IgD-negative memory B cell (primary cell): ENCODE measurements at regions not wholly inside any gene's neighbourhood (a gene's known extent, or its start where the extent isn't known, plus 50 kb on each side); places are given as distances from the start of the nearest gene placed in this dataset.

Experiments used
- H3K27ac Mint-ChIP-seq, 3 donors: one replicate each; pipeline ENCODE4 v1.8.0; 2020 to 2022; ENCODE audit warnings: mild to moderate bottlenecking in 3 of 3, mixed read lengths in 3 of 3, moderate library complexity in 1 of 3
- H3K27me3 Mint-ChIP-seq: one replicate; pipeline ENCODE4 v1.8.0; 2021; ENCODE audit warnings: mixed read lengths
- H3K36me3 Mint-ChIP-seq: one replicate; pipeline ENCODE4 v1.8.0; 2020; ENCODE audit warnings: mild to moderate bottlenecking, mixed read lengths
- H3K4me1 Mint-ChIP-seq, 3 donors: one replicate each; pipeline ENCODE4 v1.8.0; 2020 to 2022; ENCODE audit warnings: mixed read lengths in 3 of 3, mild to moderate bottlenecking in 1 of 3
- H3K4me3 Mint-ChIP-seq, 4 donors: one replicate each; pipeline ENCODE4 v1.8.0; 2020 to 2022; ENCODE audit warnings: mild to moderate bottlenecking in 4 of 4, mixed read lengths in 4 of 4, moderate library complexity in 3 of 4
- H3K9me3 Mint-ChIP-seq, 3 donors: one replicate each; pipeline ENCODE4 v1.8.0; 2020 to 2021; ENCODE audit warnings: mixed read lengths in 3 of 3, mild to moderate bottlenecking in 1 of 3

- Mint-ChIP-seq H3K9me3 (peaks cover 6 to 17% (median 7%) of the 10 kb centered on the region in 3 donors), H3K4me1 (no peaks in the 10 kb centered on the region), H3K27ac (no peak overlapping the region), H3K36me3 (peaks cover 5% of the 10 kb centered on the region), H3K27me3 (peaks cover 3% of the 10 kb centered on the region), H3K4me3 (no peak overlapping the region)
Measured at GRCh38 chr3:41011854-41012253, 187.5 kb upstream of the CTNNB1 start.

DNA sequence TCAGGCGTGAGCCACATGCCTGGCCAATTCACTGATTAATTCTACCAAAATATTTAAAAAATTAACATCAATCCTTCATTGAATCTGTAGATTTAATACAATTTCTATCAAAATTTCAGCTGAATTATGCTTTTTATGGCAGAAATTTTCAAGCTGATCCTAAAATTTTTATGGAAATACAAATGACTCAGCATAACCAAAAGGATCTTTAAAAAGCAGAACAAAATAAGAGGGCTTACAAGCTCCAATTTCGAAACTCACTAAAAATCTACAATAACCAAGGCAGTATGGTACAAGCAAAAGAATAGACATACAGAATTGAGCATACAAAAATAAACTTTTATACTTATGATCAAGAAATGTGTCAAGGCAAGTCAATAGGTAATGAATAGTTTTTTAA, 180.4 kb upstream of the CTNNB1 start:
- H3K9me3 Mint-ChIP-seq: no peaks in the 10 kb centered on the region
- no peak overlapping the region for H3K27ac Mint-ChIP-seq
- H3K4me1 Mint-ChIP-seq: no peaks in the 10 kb centered on the region
- no peaks in the 10 kb centered on the region for H3K36me3 Mint-ChIP-seq
- H3K4me3 Mint-ChIP-seq: no peak overlapping the region
- peaks cover 3% of the 10 kb centered on the region for H3K27me3 Mint-ChIP-seq

DNA sequence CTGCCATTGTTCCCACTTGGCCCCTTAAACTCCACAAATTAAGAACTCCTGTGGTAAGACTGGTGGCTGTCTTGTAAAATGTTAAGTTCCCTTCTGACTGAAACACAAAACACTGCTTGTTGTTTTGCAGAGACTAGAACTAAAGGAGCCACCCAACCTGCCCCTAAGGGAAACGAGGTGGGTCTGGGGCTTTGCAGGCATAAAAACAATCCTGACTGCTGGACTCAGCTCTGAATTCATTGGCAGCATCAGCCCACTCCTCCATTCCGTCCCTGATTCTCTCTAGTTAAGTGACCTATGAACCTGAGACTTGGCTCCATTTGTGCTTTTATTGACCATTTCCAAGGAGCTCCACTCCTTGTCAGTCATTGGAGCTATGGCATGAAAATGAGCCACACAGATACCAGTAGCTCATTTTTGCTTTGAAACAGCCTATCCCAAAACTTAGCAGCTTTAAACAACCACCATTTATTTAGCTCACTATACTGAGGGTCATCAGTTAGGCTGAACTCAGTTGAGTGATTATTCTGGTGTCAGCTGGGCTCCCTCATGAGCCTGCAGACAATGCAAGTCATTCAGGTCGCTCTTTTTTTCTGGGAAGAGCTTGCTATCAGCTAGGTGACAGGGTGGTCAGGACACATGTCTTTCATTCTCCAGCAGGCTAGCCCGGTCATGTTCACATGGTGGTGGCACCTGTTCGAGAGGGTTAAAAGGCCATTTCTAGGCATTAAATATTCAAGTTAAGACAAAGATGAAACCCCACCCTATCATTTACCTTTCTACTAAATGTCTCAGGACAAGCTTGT, 175.1 kb upstream of the CTNNB1 start:
- Mint-ChIP-seq H3K9me3 (no peaks in the 10 kb centered on the region), H3K27ac (no peak overlapping the region), H3K36me3 (no peaks in the 10 kb centered on the region), H3K4me1 (no peaks in the 10 kb centered on the region), H3K27me3 (no peaks in the 10 kb centered on the region), H3K4me3 (no peak overlapping the region)

DNA sequence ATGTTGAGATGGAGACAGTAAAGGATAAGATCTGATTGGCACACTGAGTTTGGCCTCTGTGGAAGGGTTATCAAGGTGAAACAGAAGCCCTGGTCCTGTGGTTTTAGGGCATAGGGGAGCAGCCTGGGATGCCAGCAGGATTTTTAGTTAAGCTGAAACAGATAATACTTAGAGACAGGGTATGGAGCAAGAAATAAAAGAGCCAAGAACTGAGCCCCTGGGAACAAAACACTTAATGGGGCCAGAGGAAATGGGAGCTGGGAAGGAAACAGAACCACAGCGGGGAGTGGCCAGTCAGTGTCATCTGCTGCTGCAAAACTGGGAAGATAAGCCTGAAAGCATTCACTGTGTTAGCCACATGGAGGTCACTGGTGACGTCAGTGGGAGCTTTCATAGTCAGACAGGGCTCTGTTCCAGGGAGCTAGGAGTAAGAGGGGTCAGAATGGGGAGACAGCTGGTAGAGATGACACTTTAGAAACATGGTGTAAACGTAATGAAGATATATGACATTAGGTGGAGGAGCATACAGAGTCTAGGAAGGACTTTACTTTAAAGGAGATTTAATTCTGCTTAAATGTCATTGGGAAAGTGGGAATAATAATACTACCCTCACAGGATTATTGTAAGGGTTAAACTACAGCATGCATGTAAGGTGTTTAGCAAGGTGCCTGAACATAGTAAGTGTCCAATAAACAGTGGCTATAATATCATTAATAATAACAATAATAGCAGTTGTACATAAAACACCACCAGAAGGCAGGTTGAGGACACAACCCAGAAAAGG, 172.7 kb upstream of the CTNNB1 start:
- H3K4me1 Mint-ChIP-seq: peaks cover 0 to 3% (median 1%) of the 10 kb centered on the region in 3 donors
- no peaks in the 10 kb centered on the region for H3K9me3 Mint-ChIP-seq
- no peaks in the 10 kb centered on the region for H3K36me3 Mint-ChIP-seq
- H3K27ac Mint-ChIP-seq: no peak overlapping the region
- H3K4me3 Mint-ChIP-seq: no peak overlapping the region
- H3K27me3 Mint-ChIP-seq: no peaks in the 10 kb centered on the region

- no peaks in the 10 kb centered on the region for H3K9me3 Mint-ChIP-seq
- H3K27me3 Mint-ChIP-seq: peaks cover 4% of the 10 kb centered on the region
- H3K27ac Mint-ChIP-seq: no peak overlapping the region
- no peak overlapping the region for H3K4me3 Mint-ChIP-seq
- no peaks in the 10 kb centered on the region for H3K36me3 Mint-ChIP-seq
- peaks cover 0 to 5% (median 3%) of the 10 kb centered on the region in 3 donors for H3K4me1 Mint-ChIP-seq
Measured at GRCh38 chr3:41029356-41029755, 169.9 kb upstream of the CTNNB1 start.

DNA sequence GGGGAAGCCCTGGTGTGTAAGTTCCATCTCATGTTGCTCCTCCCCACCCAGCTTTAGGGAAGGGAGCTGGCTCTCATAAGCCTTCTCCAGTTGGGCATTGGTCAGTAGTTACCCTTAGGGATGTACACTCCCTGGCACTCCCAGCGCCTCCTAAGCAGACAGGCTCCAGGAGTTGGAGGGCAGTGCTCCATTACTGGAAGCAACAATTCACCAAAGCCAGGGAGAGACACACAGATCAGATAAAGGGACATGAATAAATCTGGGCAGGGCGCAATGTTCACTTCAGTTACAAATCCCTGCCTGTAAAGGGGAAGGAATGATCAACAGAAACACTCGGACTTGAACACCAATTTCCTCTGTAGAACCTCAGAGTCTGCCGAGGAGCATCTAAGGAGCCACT, 169.1 kb upstream of the CTNNB1 start:
- peaks cover 0 to 5% (median 3%) of the 10 kb centered on the region in 3 donors for H3K4me1 Mint-ChIP-seq
- H3K27me3 Mint-ChIP-seq: peaks cover 4% of the 10 kb centered on the region
- no peak overlapping the region for H3K27ac Mint-ChIP-seq
- no peaks in the 10 kb centered on the region for H3K9me3 Mint-ChIP-seq
- H3K4me3 Mint-ChIP-seq: no peak overlapping the region
- H3K36me3 Mint-ChIP-seq: no peaks in the 10 kb centered on the region

GRCh38 chr3:41031401-41031800, 167.9 kb upstream of the CTNNB1 start:
- H3K4me1 Mint-ChIP-seq: peaks cover 0 to 5% (median 3%) of the 10 kb centered on the region in 3 donors
- no peaks in the 10 kb centered on the region for H3K36me3 Mint-ChIP-seq
- no peak overlapping the region for H3K4me3 Mint-ChIP-seq
- no peaks in the 10 kb centered on the region for H3K9me3 Mint-ChIP-seq
- H3K27me3 Mint-ChIP-seq: peaks cover 6% of the 10 kb centered on the region
- H3K27ac Mint-ChIP-seq: no peak overlapping the region

DNA sequence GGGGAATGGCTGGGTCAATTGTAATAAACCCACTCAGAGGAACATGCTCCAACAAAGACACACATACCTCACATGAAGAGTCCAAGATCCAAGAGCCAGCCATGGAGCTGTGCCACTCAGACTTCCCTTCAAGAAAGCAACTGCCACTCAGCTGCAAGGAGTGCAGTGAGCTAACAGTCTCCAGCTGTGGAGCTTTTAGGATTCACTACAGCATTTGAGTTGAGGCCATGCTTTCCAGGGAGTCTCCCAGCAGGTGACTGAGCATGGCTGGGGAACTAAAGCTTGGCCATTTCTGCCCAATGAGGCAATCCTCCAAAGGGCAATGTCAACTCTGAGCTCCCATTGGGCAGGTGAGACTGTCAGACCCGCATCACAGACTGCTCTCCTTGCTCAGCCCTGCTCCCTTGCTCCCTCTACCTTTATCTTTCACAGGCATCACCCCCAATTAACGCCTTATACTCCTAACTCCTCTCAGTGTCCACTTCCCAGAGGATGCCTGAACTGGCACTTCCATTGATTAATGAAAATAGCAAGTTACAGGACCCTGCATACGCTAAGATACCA, 165.3 kb upstream of the CTNNB1 start:
- Mint-ChIP-seq H3K27me3 (peaks cover 12% of the 10 kb centered on the region), H3K27ac (peak overlapping the region in 1 of 3 donors; percentile 54), H3K4me1 (peaks cover 0 to 9% (median 9%) of the 10 kb centered on the region in 3 donors), H3K9me3 (no peaks in the 10 kb centered on the region), H3K36me3 (no peaks in the 10 kb centered on the region), H3K4me3 (no peak overlapping the region)

- H3K36me3 Mint-ChIP-seq: no peaks in the 10 kb centered on the region
- H3K27ac Mint-ChIP-seq: no peak overlapping the region
- no peaks in the 10 kb centered on the region for H3K9me3 Mint-ChIP-seq
- peaks cover 0 to 9% (median 7%) of the 10 kb centered on the region in 3 donors for H3K4me1 Mint-ChIP-seq
- H3K4me3 Mint-ChIP-seq: no peak overlapping the region
- H3K27me3 Mint-ChIP-seq: peaks cover 12% of the 10 kb centered on the region
Measured at GRCh38 chr3:41035456-41036022, 163.8 kb upstream of the CTNNB1 start.

DNA sequence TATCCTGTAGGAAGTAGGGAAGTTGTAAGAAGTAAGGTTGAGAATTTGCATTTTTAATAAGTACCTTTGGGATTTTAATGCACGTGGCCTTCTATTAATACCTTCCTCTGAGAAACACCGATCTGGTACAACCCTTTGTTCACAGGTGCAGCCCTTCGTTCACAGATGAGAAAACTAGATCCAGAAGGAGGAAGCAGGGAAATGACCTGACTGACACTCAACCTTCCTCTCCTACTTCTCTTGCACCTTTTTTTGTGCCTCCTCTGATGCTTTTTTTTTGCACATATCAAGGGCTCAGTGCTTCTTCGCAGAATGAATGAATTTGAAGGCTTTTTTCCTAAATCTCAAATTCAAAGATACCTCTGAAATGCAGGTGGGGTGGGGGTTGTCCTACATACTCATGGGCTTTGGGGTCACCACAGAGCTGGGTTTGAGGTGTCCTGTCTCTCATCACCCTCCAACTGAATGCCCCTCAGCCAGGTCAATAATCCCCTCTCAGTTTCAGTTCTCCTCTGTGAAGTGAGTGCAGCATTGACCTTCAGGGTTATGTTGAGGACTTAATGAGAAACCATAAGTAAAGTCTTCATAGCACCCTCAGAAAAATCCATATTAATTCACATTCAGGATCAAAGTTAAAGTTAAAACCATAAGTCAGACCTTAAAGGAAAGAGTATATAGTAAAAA, 161.5 kb upstream of the CTNNB1 start:
- H3K36me3 Mint-ChIP-seq: no peaks in the 10 kb centered on the region
- peak overlapping the region in 1 of 4 donors; percentile 29 for H3K4me3 Mint-ChIP-seq
- H3K9me3 Mint-ChIP-seq: no peaks in the 10 kb centered on the region

DNA sequence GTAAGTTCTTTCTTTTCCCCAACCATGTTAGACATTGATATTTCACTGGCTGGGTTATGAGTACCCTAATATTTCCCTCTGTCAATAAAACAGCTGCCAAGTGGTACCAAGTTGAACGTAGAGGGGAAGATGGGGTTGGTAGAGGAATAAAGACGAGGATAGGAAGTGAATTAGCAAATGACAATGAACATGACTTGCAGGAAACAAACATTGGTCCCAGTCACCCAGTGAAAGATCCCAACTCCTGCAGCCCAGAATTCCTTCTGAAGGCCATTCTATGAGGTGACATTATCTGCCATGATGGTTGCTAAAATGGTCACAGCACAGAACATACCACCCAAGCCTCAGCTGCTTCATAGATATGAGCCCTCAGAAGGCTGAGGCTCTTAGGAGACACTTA, 159.0 kb upstream of the CTNNB1 start:
- Mint-ChIP-seq H3K9me3 (no peaks in the 10 kb centered on the region), H3K27ac (no peak overlapping the region), H3K36me3 (no peaks in the 10 kb centered on the region), H3K4me1 (peaks cover 0 to 6% (median 5%) of the 10 kb centered on the region in 3 donors), H3K4me3 (no peak overlapping the region), H3K27me3 (peaks cover 8% of the 10 kb centered on the region)

More for the DNA sequence above, 161.5 kb upstream of the CTNNB1 start:
- Mint-ChIP-seq H3K27ac (no peak overlapping the region), H3K4me1 (peaks cover 0 to 6% (median 5%) of the 10 kb centered on the region in 3 donors), H3K27me3 (peaks cover 12% of the 10 kb centered on the region)

DNA sequence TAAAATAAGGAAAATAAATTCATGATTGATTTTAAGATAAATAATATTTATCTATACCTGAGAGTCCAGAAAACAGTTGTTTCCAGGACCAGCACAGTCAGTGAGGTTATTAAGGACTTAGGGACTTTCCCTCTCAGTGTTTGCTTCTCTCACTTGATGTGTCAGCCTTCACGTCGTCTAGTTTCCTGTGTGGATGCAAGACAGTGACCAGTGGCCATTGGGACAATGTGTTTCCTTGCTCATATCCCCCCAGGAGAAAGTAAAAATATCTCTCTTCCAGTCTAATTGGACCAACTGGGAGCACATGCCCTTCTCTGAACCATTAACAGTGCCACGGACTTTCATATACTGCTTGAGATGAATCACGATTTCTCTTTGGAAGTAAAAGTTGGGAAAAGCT, 157.8 kb upstream of the CTNNB1 start:
- H3K4me3 Mint-ChIP-seq: no peak overlapping the region
- no peak overlapping the region for H3K27ac Mint-ChIP-seq
- H3K9me3 Mint-ChIP-seq: no peaks in the 10 kb centered on the region
- peaks cover 0 to 6% (median 5%) of the 10 kb centered on the region in 3 donors for H3K4me1 Mint-ChIP-seq
- no peaks in the 10 kb centered on the region for H3K36me3 Mint-ChIP-seq
- H3K27me3 Mint-ChIP-seq: peaks cover 6% of the 10 kb centered on the region

- Mint-ChIP-seq H3K4me3 (no peak overlapping the region), H3K9me3 (no peaks in the 10 kb centered on the region), H3K27ac (no peak overlapping the region), H3K27me3 (peaks cover 6% of the 10 kb centered on the region), H3K4me1 (peaks cover 0 to 6% (median 5%) of the 10 kb centered on the region in 3 donors), H3K36me3 (no peaks in the 10 kb centered on the region)
Measured at GRCh38 chr3:41041899-41042298, 157.4 kb upstream of the CTNNB1 start.

- Mint-ChIP-seq H3K27ac (no peak overlapping the region), H3K4me1 (no peaks in the 10 kb centered on the region), H3K4me3 (no peak overlapping the region), H3K9me3 (peaks cover 0 to 6% (median 5%) of the 10 kb centered on the region in 3 donors), H3K36me3 (peaks cover 3% of the 10 kb centered on the region), H3K27me3 (no peaks in the 10 kb centered on the region)
Measured at GRCh38 chr3:41044523-41044922, 154.8 kb upstream of the CTNNB1 start.
